NCI-H69 (cell line): ENCODE measurements at regions not wholly inside any gene's neighbourhood (a gene's known extent, or its start where the extent isn't known, plus 50 kb on each side); places are given as distances from the start of the nearest gene placed in this dataset.

ENCODE experiments used
- DNase-seq: peaks from one replicate; lab custom pipeline; 2025; lab: John Stamatoyannopoulos, UW

- peak; percentile 29 for DNase-seq
Observed at GRCh38 chr2:151032741-151033191, 228.9 kb downstream of the RBM43 start.

- DNase-seq = peak; percentile 2
Observed at GRCh38 chr2:151030663-151031230, 230.9 kb downstream of the RBM43 start.

- no peak for DNase-seq
Observed at GRCh38 chr2:151029406-151030157, 232.1 kb downstream of the RBM43 start.

GRCh38 chr2:151028691-151029176, 232.9 kb downstream of the RBM43 start:
- no peak for DNase-seq

- no peak for DNase-seq
Observed at GRCh38 chr2:151027151-151027550, 234.5 kb downstream of the RBM43 start.

GRCh38 chr2:151025816-151026215, 235.8 kb downstream of the RBM43 start:
- DNase-seq = no peak

GRCh38 chr2:151024696-151025251, 236.9 kb downstream of the RBM43 start:
- DNase-seq = no peak

- no peak for DNase-seq
Observed at GRCh38 chr2:151021747-151022452, 239.8 kb downstream of the RBM43 start.

- DNase-seq = no peak
Observed at GRCh38 chr2:151020411-151020810, 241.3 kb downstream of the RBM43 start.

- DNase-seq = no peak
Observed at GRCh38 chr2:151009437-151010175, 252.1 kb downstream of the RBM43 start.

- DNase-seq = peak; percentile 34
Observed at GRCh38 chr2:151007365-151007764, 254.3 kb downstream of the RBM43 start.

- DNase-seq = no peak
Observed at GRCh38 chr2:151002959-151003600, 258.6 kb downstream of the RBM43 start.

- no peak for DNase-seq
Observed at GRCh38 chr2:150997702-150998440, 263.8 kb downstream of the RBM43 start.

- no peak for DNase-seq
Observed at GRCh38 chr2:150997066-150997465, 264.6 kb downstream of the RBM43 start.

- no peak for DNase-seq
Observed at GRCh38 chr2:150994076-150994475, 267.6 kb downstream of the RBM43 start.

- no peak for DNase-seq
Observed at GRCh38 chr2:150989969-150990368, 271.7 kb downstream of the RBM43 start.

GRCh38 chr2:150985741-150986140, 275.9 kb downstream of the RBM43 start:
- DNase-seq = peak; percentile 0

GRCh38 chr2:150983314-150983897, 278.3 kb downstream of the RBM43 start:
- DNase-seq = no peak

GRCh38 chr2:150981826-150982225, 279.8 kb downstream of the RBM43 start:
- no peak for DNase-seq

GRCh38 chr2:150978053-150978452, 283.6 kb downstream of the RBM43 start:
- no peak for DNase-seq
